SK-N-SH (cell line): ENCODE measurements at regions not wholly inside any gene's neighbourhood (a gene's known extent, or its start where the extent isn't known, plus 50 kb on each side); places are given as distances from the start of the nearest gene placed in this dataset.

Experiments
- CTCF ChIA-PET: fragments of 300-600, 350-600 bp; formaldehyde crosslinking; extraction: SDS; loops from one replicate; lab custom pipeline; 2021; lab: Yijun Ruan, JAX
- POLR2A ChIA-PET: fragments of 350-600 bp; sonication (Branson Sonifier 250); formaldehyde crosslinking; extraction: SDS; loops from one replicate; lab custom pipeline; 2020; ENCODE audit warnings: antibody characterized with exemption, inconsistent platforms; lab: Yijun Ruan, JAX
- DNase-seq: peaks from one replicate; pipeline ENCODE4 v3.0.0; 2012
- H2AFZ ChIP-seq: fragments of 200-600 bp; sonication (generic); 2 replicates; pipeline ENCODE4 v1.8.1; 2016; ENCODE audit warnings: antibody characterized with exemption, mild to moderate bottlenecking, low read depth
- H3F3A ChIP-seq: fragments of 200-600 bp; sonication (generic); replicated peaks from 2 replicates; pipeline ENCODE3; 2016; ENCODE audit warnings: antibody characterized with exemption, mild to moderate bottlenecking; ENCODE audit not compliant: insufficient read depth
- H3K27ac ChIP-seq, 2 experiments: fragments of 200-500 bp in 1 of 2; fragments of 200-600 bp in 1 of 2; sonication (Bioruptor generic) in 1 of 2; sonication (generic), shearing (Covaris generic) in 1 of 2; 2 replicates each; pipeline versions ENCODE4 v1.5.1 to v1.6.1; 2014 to 2016; ENCODE audit warnings: low read depth in 2 of 2, inconsistent platforms in 1 of 2, low read length in 1 of 2, mild to moderate bottlenecking in 1 of 2, mixed read lengths in 1 of 2
- H3K27me3 ChIP-seq: fragments of 200-600 bp; sonication (generic), shearing (Covaris generic); 2 replicates; pipeline ENCODE4 v1.6.1; 2016; ENCODE audit warnings: mixed run types; ENCODE audit not compliant: insufficient read depth
- H3K36me3 ChIP-seq, 2 experiments: fragments of 200-500 bp in 1 of 2; fragments of 200-600 bp in 1 of 2; sonication (Bioruptor generic) in 1 of 2; sonication (generic) in 1 of 2; replicated peaks in 1 of 2; 2 replicates each; pipeline versions ENCODE3 to v1.5.1; 2014 to 2016; ENCODE audit warnings: low read length in 1 of 2, mild to moderate bottlenecking in 1 of 2; ENCODE audit not compliant: insufficient read depth in 2 of 2, control insufficient read depth in 1 of 2
- H3K4me1 ChIP-seq, 2 experiments: fragments of 200-500 bp in 1 of 2; fragments of 200-600 bp in 1 of 2; sonication (Bioruptor generic) in 1 of 2; sonication (generic), shearing (Covaris generic) in 1 of 2; 2 replicates each; pipeline versions ENCODE4 v1.5.1 to v1.6.1; 2014 to 2016; ENCODE audit warnings: low read depth in 1 of 2, low read length in 1 of 2, mixed run types in 1 of 2; ENCODE audit not compliant: insufficient read depth in 2 of 2, control insufficient read depth in 1 of 2
- H3K4me2 ChIP-seq: fragments of 200-600 bp; sonication (generic), shearing (Covaris generic); 2 replicates; pipeline ENCODE4 v1.6.1; 2017; ENCODE audit warnings: mixed run types
- H3K4me3 ChIP-seq, 2 experiments: fragments of 200-500 bp in 1 of 2; fragments of 200-600 bp in 1 of 2; sonication (Bioruptor generic) in 1 of 2; sonication (generic), shearing (Covaris generic) in 1 of 2; 2 replicates each; pipeline versions ENCODE4 v1.5.1 to v1.8.1; 2014 to 2016; ENCODE audit warnings: low read depth in 2 of 2, inconsistent platforms in 1 of 2, low read length in 1 of 2, mild to moderate bottlenecking in 1 of 2, mixed read lengths in 1 of 2, moderate library complexity in 1 of 2
- H3K79me2 ChIP-seq: fragments of 200-600 bp; sonication (generic); 2 replicates; pipeline ENCODE4 v1.8.1; 2017; ENCODE audit warnings: mild to moderate bottlenecking; ENCODE audit not compliant: insufficient read depth
- H3K9ac ChIP-seq: fragments of 200-600 bp; sonication (generic); 2 replicates; pipeline ENCODE4 v1.6.1; 2017; ENCODE audit warnings: mixed run types
- H3K9me2 ChIP-seq: fragments of 200-600 bp; sonication (generic); 2 replicates; pipeline ENCODE4 v1.6.1; 2017; ENCODE audit warnings: mixed run types
- H3K9me3 ChIP-seq: fragments of 200-600 bp; sonication (generic); 2 replicates; pipeline ENCODE4 v1.6.1; 2017; ENCODE audit warnings: mixed run types, mild to moderate bottlenecking, moderate library complexity
- H4K20me1 ChIP-seq: fragments of 200-600 bp; sonication (generic); 2 replicates; pipeline ENCODE4 v1.6.1; 2017; ENCODE audit warnings: mild to moderate bottlenecking, mixed run types; ENCODE audit not compliant: insufficient read depth
- CHD2 ChIP-seq: fragments of 150-350 bp; IDR thresholded peaks from 2 replicates; pipeline ENCODE4 v1.6.1; 2018; ENCODE audit warnings: low read length; ENCODE audit not compliant: partially characterized antibody
- CTCF ChIP-seq: fragments of 200-600 bp; sonication (generic); IDR thresholded peaks from 2 replicates; pipeline ENCODE4 v1.6.1; 2017; ENCODE audit warnings: antibody characterized with exemption, mild to moderate bottlenecking, moderate library complexity
- EZH2phosphoT487 ChIP-seq: fragments of 200-600 bp; sonication (generic); IDR thresholded peaks from 2 replicates; pipeline ENCODE4 v1.6.1; 2017; ENCODE audit warnings: low read depth, mixed run types, mild to moderate bottlenecking, antibody characterized with exemption, moderate library complexity, borderline replicate concordance
- FOXJ3 ChIP-seq: sonication (generic); formaldehyde crosslinking; IDR thresholded peaks from 2 replicates; pipeline ENCODE4 v1.5.1; 2020; ENCODE audit warnings: mild to moderate bottlenecking, missing genetic modification reagents
- NRF1 ChIP-seq: IDR thresholded peaks from 2 replicates; pipeline ENCODE4 v1.6.1; 2012; ENCODE audit warnings: low read depth, mild to moderate bottlenecking, low read length
- POLR2AphosphoS5 ChIP-seq: IDR thresholded peaks from 2 replicates; pipeline ENCODE4 v1.6.1; 2012; ENCODE audit warnings: low read depth, low read length
- RAD21 ChIP-seq: IDR thresholded peaks from 2 replicates; pipeline ENCODE4 v1.6.1; 2012; ENCODE audit warnings: mild to moderate bottlenecking, low read length
- TAF1 ChIP-seq: IDR thresholded peaks from 2 replicates; pipeline ENCODE4 v1.6.1; 2012; ENCODE audit warnings: low read depth, mild to moderate bottlenecking, low read length, moderate library complexity, borderline replicate concordance
- TCF12 ChIP-seq: IDR thresholded peaks from 2 replicates; pipeline ENCODE4 v1.4.0; 2012
- ZBTB33 ChIP-seq: IDR thresholded peaks from 2 replicates; pipeline ENCODE4 v1.4.0; 2012; ENCODE audit warnings: low read depth, borderline replicate concordance
- WGBS: methylation state at CpG from one replicate; pipeline ENCODE4 v1.1.6; 2017; ENCODE audit warnings: low lambda C conversion rate; 5-methylcytosine and 5-hydroxymethylcytosine counted together

GRCh38 chr3:80606073-80606472 lies 838.3 kb upstream of the ROBO1 start:
- H2AFZ ChIP-seq: no peak overlapping the region
- H3K4me1 ChIP-seq: no peaks in the 10 kb centered on the region
- no peaks in the 10 kb centered on the region for H3K79me2 ChIP-seq
- ChIA-PET CTCF (interaction anchor here (1.0 kb wide), 1 partner anchor 70 kb away, joined by 3 read pairs; no protein-coding TSS in a partner anchor), POLR2A (no interaction called here)
- H3K9me3 ChIP-seq: no peaks in the 10 kb centered on the region
- no peak overlapping the region for H3K4me3 ChIP-seq
- H3K27ac ChIP-seq: no peak overlapping the region
- DNase-seq: no peak
- H3K9me2 ChIP-seq: no peaks in the 10 kb centered on the region
- no peaks in the 10 kb centered on the region for H3K36me3 ChIP-seq
- 69% methylated on average over 4 of the region's 4 CpGs for WGBS
- H3K27me3 ChIP-seq: no peaks in the 10 kb centered on the region
- no peak overlapping the region for H3K4me2 ChIP-seq
- no peaks in the 10 kb centered on the region for H4K20me1 ChIP-seq
- H3F3A ChIP-seq: no peaks in the 10 kb centered on the region
- TF ChIP-seq RAD21 (peak; percentile 55), NRF1 (no peak), CTCF (no peak)
- H3K9ac ChIP-seq: no peak overlapping the region

- no peaks in the 10 kb centered on the region for H3K27me3 ChIP-seq
- DNase-seq: no peak
- TF ChIP-seq TAF1: no peak
- TF ChIP-seq CHD2: no peak
- no peak for TF ChIP-seq FOXJ3 (CRISPR knock-in tag)
- TF ChIP-seq EZH2phosphoT487: no peak
- no peak for TF ChIP-seq ZBTB33
- TF ChIP-seq POLR2AphosphoS5: no peak
- TF ChIP-seq CTCF: no peak
- no peak for TF ChIP-seq TCF12
- no peaks in the 10 kb centered on the region for H3K79me2 ChIP-seq
- H3K9ac ChIP-seq: no peak overlapping the region
- no peaks in the 10 kb centered on the region for H3F3A ChIP-seq
- no peaks in the 10 kb centered on the region for H3K9me2 ChIP-seq
- no peaks in the 10 kb centered on the region for H3K36me3 ChIP-seq
- no peaks in the 10 kb centered on the region for H4K20me1 ChIP-seq
- H3K27ac ChIP-seq: no peak overlapping the region
- H3K4me2 ChIP-seq: no peak overlapping the region
- POLR2A ChIA-PET: no interaction called here
- H3K9me3 ChIP-seq: no peaks in the 10 kb centered on the region
- no peak overlapping the region for H2AFZ ChIP-seq
- H3K4me1 ChIP-seq: no peaks in the 10 kb centered on the region
- no peak overlapping the region for H3K4me3 ChIP-seq
- CTCF ChIA-PET: interaction anchor here (1.0 kb wide), 1 partner anchor 8 kb away, joined by 3 read pairs; no protein-coding TSS in a partner anchor
Observed at GRCh38 chr3:80601479-80601878, 833.7 kb upstream of the ROBO1 start.
